HEK293 (cell line): ENCODE measurements at regions not wholly inside any gene's neighbourhood (a gene's known extent, or its start where the extent isn't known, plus 50 kb on each side); places are given as distances from the start of the nearest gene placed in this dataset.
A peak's percentile ranks its signal among the peaks of the same experiment; 100 is the strongest.

Source experiments
- CTCF ChIA-PET: fragments of 350-600 bp; formaldehyde crosslinking; extraction: SDS; loops from one replicate; lab custom pipeline; 2021; ENCODE audit warnings: antibody characterized with exemption; lab: Yijun Ruan, JAX
- POLR2A ChIA-PET: fragments of 300-600 bp; formaldehyde crosslinking; extraction: SDS; loops from one replicate; lab custom pipeline; 2020; ENCODE audit warnings: antibody characterized with exemption, inconsistent platforms; lab: Yijun Ruan, JAX
- H3K27ac ChIP-seq: fragments of 200-500 bp; sonication (Bioruptor generic); 2 replicates; pipeline ENCODE4 v1.5.1; 2014; ENCODE audit warnings: low read depth, low read length, control low read depth, inconsistent platforms; ENCODE audit errors: extremely low read depth
- H3K36me3 ChIP-seq, 2 experiments: fragments of 200-500 bp in 1 of 2; sonication (Bioruptor generic) in 1 of 2; 1 replicate in 1 of 2; 2 replicates in 1 of 2; pipeline ENCODE4 v1.5.1; 2014 to 2017; ENCODE audit warnings: inconsistent platforms in 2 of 2, low read length in 2 of 2; ENCODE audit not compliant: control insufficient read depth in 2 of 2, insufficient read depth in 1 of 2
- H3K4me1 ChIP-seq: fragments of 200-500 bp; sonication (Bioruptor generic); 2 replicates; pipeline ENCODE4 v1.5.1; 2014; ENCODE audit warnings: mild to moderate bottlenecking, low read length, inconsistent platforms; ENCODE audit not compliant: control insufficient read depth, insufficient read depth
- H3K4me3 ChIP-seq: 2 replicates; pipeline ENCODE4 v1.5.1; 2011; ENCODE audit warnings: low read depth, mild to moderate bottlenecking, control low read depth, low read length, moderate library complexity
- H3K9me3 ChIP-seq: fragments of 200-500 bp; sonication (Bioruptor generic); 2 replicates; pipeline ENCODE4 v1.5.1; 2014; ENCODE audit warnings: low read depth, low read length, inconsistent platforms; ENCODE audit not compliant: control insufficient read depth, insufficient read depth
- GLIS2 ChIP-seq: fragments of 450-650 bp; formaldehyde crosslinking; IDR thresholded peaks from 2 replicates; pipeline ENCODE4 v1.5.1; 2016; ENCODE audit warnings: missing biosample characterization, missing genetic modification characterization
- MEIS1 ChIP-seq: sonication (generic); formaldehyde crosslinking; IDR thresholded peaks from 2 replicates; pipeline ENCODE4 v1.8.1; 2022; ENCODE audit warnings: missing genetic modification reagents, mild to moderate bottlenecking, borderline replicate concordance
- SP7 ChIP-seq: fragments of 450-650 bp; formaldehyde crosslinking; IDR thresholded peaks from 2 replicates; pipeline ENCODE4 v1.5.1; 2016; ENCODE audit warnings: missing biosample characterization, missing genetic modification characterization
- TRIM28 ChIP-seq: IDR thresholded peaks from 2 replicates; pipeline ENCODE4 v1.6.1; 2011; ENCODE audit warnings: low read length, control low read depth, borderline replicate concordance
- ZBTB17 ChIP-seq: fragments of 450-650 bp; formaldehyde crosslinking; IDR thresholded peaks from 2 replicates; pipeline ENCODE4 v1.5.1; 2016; ENCODE audit warnings: missing biosample characterization, missing genetic modification characterization
- ZEB2 ChIP-seq: fragments of 450-650 bp; formaldehyde crosslinking; IDR thresholded peaks from 2 replicates; pipeline ENCODE4 v1.5.1; 2016; ENCODE audit warnings: missing biosample characterization, missing genetic modification characterization
- ZFP37 ChIP-seq: fragments of 450-650 bp; formaldehyde crosslinking; IDR thresholded peaks from 2 replicates; pipeline ENCODE4 v1.5.1; 2016; ENCODE audit warnings: missing biosample characterization, missing genetic modification characterization
- ZNF114 ChIP-seq: fragments of 450-650 bp; formaldehyde crosslinking; IDR thresholded peaks from 2 replicates; pipeline ENCODE4 v1.5.0; 2017; ENCODE audit warnings: missing biosample characterization, missing genetic modification characterization
- ZNF133 ChIP-seq: fragments of 450-650 bp; formaldehyde crosslinking; IDR thresholded peaks from 2 replicates; pipeline ENCODE4 v1.5.1; 2016; ENCODE audit warnings: missing biosample characterization, missing genetic modification characterization
- ZNF155 ChIP-seq: fragments of 450-650 bp; formaldehyde crosslinking; IDR thresholded peaks from 2 replicates; pipeline ENCODE4 v1.5.1; 2016; ENCODE audit warnings: missing biosample characterization, missing genetic modification characterization
- ZNF274 ChIP-seq, 2 experiments: fragments of 200-500 bp in 1 of 2; fragments of 450-650 bp in 1 of 2; sonication (Bioruptor generic) in 1 of 2; formaldehyde crosslinking in 1 of 2; IDR thresholded peaks; 2 replicates each; pipeline versions ENCODE4 v1.5.1 to v1.6.1; 2014 to 2016; ENCODE audit warnings: borderline replicate concordance in 1 of 2, inconsistent platforms in 1 of 2, low read length in 1 of 2, missing biosample characterization in 1 of 2, missing genetic modification characterization in 1 of 2
- ZNF354C ChIP-seq: fragments of 450-650 bp; formaldehyde crosslinking; IDR thresholded peaks from 2 replicates; pipeline ENCODE4 v1.5.1; 2016; ENCODE audit warnings: missing biosample characterization, missing genetic modification characterization, low read depth, borderline replicate concordance
- ZNF366 ChIP-seq: fragments of 450-650 bp; formaldehyde crosslinking; conservative IDR thresholded peaks from 2 replicates; pipeline ENCODE4 v1.5.1; 2016; ENCODE audit warnings: missing biosample characterization, missing genetic modification characterization
- ZNF473 ChIP-seq: fragments of 450-650 bp; formaldehyde crosslinking; IDR thresholded peaks from 2 replicates; pipeline ENCODE4 v1.5.1; 2017; ENCODE audit warnings: missing biosample characterization, missing genetic modification characterization
- ZNF521 ChIP-seq: fragments of 450-650 bp; formaldehyde crosslinking; IDR thresholded peaks from 2 replicates; pipeline ENCODE4 v1.5.1; 2017; ENCODE audit warnings: missing biosample characterization, mild to moderate bottlenecking, missing genetic modification characterization
- ZNF529 ChIP-seq: fragments of 450-650 bp; formaldehyde crosslinking; IDR thresholded peaks from 2 replicates; pipeline ENCODE4 v1.5.1; 2017; ENCODE audit warnings: missing genetic modification characterization, missing biosample characterization; ENCODE audit not compliant: insufficient replicate concordance
- ZNF548 ChIP-seq: fragments of 450-650 bp; formaldehyde crosslinking; IDR thresholded peaks from 2 replicates; pipeline ENCODE4 v1.5.1; 2016; ENCODE audit warnings: missing biosample characterization, missing genetic modification characterization
- ZNF560 ChIP-seq: fragments of 450-650 bp; formaldehyde crosslinking; IDR thresholded peaks from 2 replicates; pipeline ENCODE4 v1.5.1; 2017; ENCODE audit warnings: missing biosample characterization, missing genetic modification characterization, borderline replicate concordance
- ZNF585B ChIP-seq: fragments of 450-650 bp; formaldehyde crosslinking; IDR thresholded peaks from 2 replicates; pipeline ENCODE4 v1.5.1; 2016; ENCODE audit warnings: missing biosample characterization, missing genetic modification characterization
- ZNF629 ChIP-seq: fragments of 450-650 bp; formaldehyde crosslinking; IDR thresholded peaks from 2 replicates; pipeline ENCODE4 v1.5.1; 2017; ENCODE audit warnings: missing biosample characterization, missing genetic modification characterization
- ZNF776 ChIP-seq: fragments of 450-650 bp; formaldehyde crosslinking; IDR thresholded peaks from 2 replicates; pipeline ENCODE4 v1.5.0; 2017; ENCODE audit warnings: missing biosample characterization, missing genetic modification characterization, borderline replicate concordance
- ZNF785 ChIP-seq: fragments of 450-650 bp; formaldehyde crosslinking; IDR thresholded peaks from 2 replicates; pipeline ENCODE4 v1.5.1; 2016; ENCODE audit warnings: missing biosample characterization, missing genetic modification characterization
- TF ChIP-seq, protein P1 (sequence below): fragments of 450-650 bp; formaldehyde crosslinking; IDR thresholded peaks from 2 replicates; pipeline ENCODE4 v1.5.1; 2017; ENCODE audit warnings: missing biosample characterization, missing genetic modification characterization
- TF ChIP-seq, protein P2 (sequence below): fragments of 450-650 bp; formaldehyde crosslinking; conservative IDR thresholded peaks from 2 replicates; pipeline ENCODE4 v1.5.1; 2016; ENCODE audit warnings: low read depth, missing biosample characterization, missing genetic modification characterization
- TF ChIP-seq, protein P3 (sequence below): fragments of 450-650 bp; formaldehyde crosslinking; IDR thresholded peaks from 2 replicates; pipeline ENCODE4 v1.5.1; 2016; ENCODE audit warnings: missing biosample characterization, missing genetic modification characterization
- TF ChIP-seq, protein P4 (sequence below): fragments of 450-650 bp; formaldehyde crosslinking; IDR thresholded peaks from 2 replicates; pipeline ENCODE4 v1.5.1; 2016; ENCODE audit warnings: missing biosample characterization, missing genetic modification characterization
- TF ChIP-seq, protein P5 (sequence below): fragments of 450-650 bp; formaldehyde crosslinking; IDR thresholded peaks from 2 replicates; pipeline ENCODE4; 2016; ENCODE audit warnings: missing biosample characterization, missing genetic modification characterization

DNA sequence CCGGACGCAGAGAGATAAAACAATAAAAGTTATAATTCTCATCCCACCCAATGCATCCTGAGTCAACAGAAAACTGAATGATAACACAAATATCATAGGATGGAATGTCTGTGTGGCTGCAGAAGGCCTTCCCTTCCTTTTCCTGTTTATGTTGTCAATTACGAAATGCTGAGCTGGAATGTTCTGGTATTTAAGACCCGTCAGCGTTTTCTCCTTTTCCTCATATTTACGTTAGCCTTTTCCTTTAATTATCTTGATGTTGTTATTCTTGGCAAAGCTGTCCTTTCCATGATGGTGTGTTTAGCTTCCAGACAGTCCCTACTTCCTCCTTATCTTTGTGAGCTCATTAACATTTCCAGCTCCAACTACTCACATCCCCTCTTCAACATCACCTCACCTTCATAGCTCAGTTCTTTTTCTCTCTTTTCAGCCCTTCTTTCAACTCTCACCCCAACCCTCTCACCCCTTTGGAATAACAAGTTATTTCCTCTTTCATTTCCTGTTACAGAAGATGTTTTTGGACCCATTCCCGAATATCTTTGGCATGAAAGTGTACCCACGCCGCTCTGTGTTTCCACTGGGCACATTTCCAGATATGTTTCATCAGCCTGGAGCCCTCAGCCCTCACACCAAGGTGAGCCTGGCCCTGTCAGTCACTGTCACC, 221.6 kb downstream of the NR2F1-AS1 start:
- H3K4me1 ChIP-seq, result peaks cover 11% of the 10 kb centered on the region
- H3K36me3 ChIP-seq, result no peaks in the 10 kb centered on the region
- no peak overlapping the region for H3K4me3 ChIP-seq
- CTCF ChIA-PET, result interaction anchor here (0.6 to 1.0 kb wide), 3 partner anchors 24 to 194 kb away, joined by 3 to 7 read pairs (median 4); no protein-coding TSS in a partner anchor
- no peaks in the 10 kb centered on the region for H3K9me3 ChIP-seq
- peak overlapping the region; percentile 27 for H3K27ac ChIP-seq
- POLR2A ChIA-PET, result no interaction called here
- no peak for TF ChIP-seq ZNF114 (tag by site-specific recombination)
- no peak for TF ChIP-seq ZNF548
- no peak for TF ChIP-seq MEIS1 (CRISPR knock-in tag)
- TF ChIP-seq ZNF629 (tag by site-specific recombination), result no peak
- no peak for TF ChIP-seq ZFP37 (tag by site-specific recombination)
- TF ChIP-seq GLIS2, result no peak
- TF ChIP-seq ZEB2 (tag by site-specific recombination), result peak; percentile 61
- no peak for TF ChIP-seq ZNF785 (tag by site-specific recombination)
- TF ChIP-seq, protein P1, sequence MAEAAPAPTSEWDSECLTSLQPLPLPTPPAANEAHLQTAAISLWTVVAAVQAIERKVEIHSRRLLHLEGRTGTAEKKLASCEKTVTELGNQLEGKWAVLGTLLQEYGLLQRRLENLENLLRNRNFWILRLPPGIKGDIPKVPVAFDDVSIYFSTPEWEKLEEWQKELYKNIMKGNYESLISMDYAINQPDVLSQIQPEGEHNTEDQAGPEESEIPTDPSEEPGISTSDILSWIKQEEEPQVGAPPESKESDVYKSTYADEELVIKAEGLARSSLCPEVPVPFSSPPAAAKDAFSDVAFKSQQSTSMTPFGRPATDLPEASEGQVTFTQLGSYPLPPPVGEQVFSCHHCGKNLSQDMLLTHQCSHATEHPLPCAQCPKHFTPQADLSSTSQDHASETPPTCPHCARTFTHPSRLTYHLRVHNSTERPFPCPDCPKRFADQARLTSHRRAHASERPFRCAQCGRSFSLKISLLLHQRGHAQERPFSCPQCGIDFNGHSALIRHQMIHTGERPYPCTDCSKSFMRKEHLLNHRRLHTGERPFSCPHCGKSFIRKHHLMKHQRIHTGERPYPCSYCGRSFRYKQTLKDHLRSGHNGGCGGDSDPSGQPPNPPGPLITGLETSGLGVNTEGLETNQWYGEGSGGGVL (tag by site-specific recombination), result peak; percentile 80
- TF ChIP-seq ZNF473 (tag by site-specific recombination), result no peak
- no peak for TF ChIP-seq ZNF560 (tag by site-specific recombination)
- no peak for TF ChIP-seq ZNF274 (IDR thresholded peaks at IDR 0.05; ENCODE audit: low read length)
- TF ChIP-seq ZNF274 (tag by site-specific recombination; IDR thresholded peaks at IDR 0.05; ENCODE audit: borderline replicate concordance), result no peak
- no peak for TF ChIP-seq ZNF776 (tag by site-specific recombination)
- no peak for TF ChIP-seq ZNF155 (tag by site-specific recombination)
- no peak for TF ChIP-seq ZNF354C (tag by site-specific recombination)
- TF ChIP-seq SP7 (tag by site-specific recombination), result peak; percentile 64; the same call in 1 of the 2 replicates
- TF ChIP-seq ZNF529 (tag by site-specific recombination), result no peak
- peak; percentile 72 for TF ChIP-seq ZNF366
- no peak for TF ChIP-seq ZNF133 (tag by site-specific recombination)
- no peak; the same call in 1 of the 2 replicates for TF ChIP-seq ZNF585B
- TF ChIP-seq ZBTB17 (tag by site-specific recombination), result peak; percentile 73
- TF ChIP-seq, protein P2, sequence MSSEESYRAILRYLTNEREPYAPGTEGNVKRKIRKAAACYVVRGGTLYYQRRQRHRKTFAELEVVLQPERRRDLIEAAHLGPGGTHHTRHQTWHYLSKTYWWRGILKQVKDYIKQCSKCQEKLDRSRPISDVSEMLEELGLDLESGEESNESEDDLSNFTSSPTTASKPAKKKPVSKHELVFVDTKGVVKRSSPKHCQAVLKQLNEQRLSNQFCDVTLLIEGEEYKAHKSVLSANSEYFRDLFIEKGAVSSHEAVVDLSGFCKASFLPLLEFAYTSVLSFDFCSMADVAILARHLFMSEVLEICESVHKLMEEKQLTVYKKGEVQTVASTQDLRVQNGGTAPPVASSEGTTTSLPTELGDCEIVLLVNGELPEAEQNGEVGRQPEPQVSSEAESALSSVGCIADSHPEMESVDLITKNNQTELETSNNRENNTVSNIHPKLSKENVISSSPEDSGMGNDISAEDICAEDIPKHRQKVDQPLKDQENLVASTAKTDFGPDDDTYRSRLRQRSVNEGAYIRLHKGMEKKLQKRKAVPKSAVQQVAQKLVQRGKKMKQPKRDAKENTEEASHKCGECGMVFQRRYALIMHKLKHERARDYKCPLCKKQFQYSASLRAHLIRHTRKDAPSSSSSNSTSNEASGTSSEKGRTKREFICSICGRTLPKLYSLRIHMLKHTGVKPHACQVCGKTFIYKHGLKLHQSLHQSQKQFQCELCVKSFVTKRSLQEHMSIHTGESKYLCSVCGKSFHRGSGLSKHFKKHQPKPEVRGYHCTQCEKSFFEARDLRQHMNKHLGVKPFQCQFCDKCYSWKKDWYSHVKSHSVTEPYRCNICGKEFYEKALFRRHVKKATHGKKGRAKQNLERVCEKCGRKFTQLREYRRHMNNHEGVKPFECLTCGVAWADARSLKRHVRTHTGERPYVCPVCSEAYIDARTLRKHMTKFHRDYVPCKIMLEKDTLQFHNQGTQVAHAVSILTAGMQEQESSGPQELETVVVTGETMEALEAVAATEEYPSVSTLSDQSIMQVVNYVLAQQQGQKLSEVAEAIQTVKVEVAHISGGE, result peak; percentile 1; the same call in 1 of the 2 replicates
- no peak for TF ChIP-seq ZNF521 (tag by site-specific recombination)
- TF ChIP-seq, protein P3, sequence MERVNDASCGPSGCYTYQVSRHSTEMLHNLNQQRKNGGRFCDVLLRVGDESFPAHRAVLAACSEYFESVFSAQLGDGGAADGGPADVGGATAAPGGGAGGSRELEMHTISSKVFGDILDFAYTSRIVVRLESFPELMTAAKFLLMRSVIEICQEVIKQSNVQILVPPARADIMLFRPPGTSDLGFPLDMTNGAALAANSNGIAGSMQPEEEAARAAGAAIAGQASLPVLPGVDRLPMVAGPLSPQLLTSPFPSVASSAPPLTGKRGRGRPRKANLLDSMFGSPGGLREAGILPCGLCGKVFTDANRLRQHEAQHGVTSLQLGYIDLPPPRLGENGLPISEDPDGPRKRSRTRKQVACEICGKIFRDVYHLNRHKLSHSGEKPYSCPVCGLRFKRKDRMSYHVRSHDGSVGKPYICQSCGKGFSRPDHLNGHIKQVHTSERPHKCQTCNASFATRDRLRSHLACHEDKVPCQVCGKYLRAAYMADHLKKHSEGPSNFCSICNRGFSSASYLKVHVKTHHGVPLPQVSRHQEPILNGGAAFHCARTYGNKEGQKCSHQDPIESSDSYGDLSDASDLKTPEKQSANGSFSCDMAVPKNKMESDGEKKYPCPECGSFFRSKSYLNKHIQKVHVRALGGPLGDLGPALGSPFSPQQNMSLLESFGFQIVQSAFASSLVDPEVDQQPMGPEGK, result peak; percentile 49; the same call in 1 of the 2 replicates
- TF ChIP-seq, protein P4, sequence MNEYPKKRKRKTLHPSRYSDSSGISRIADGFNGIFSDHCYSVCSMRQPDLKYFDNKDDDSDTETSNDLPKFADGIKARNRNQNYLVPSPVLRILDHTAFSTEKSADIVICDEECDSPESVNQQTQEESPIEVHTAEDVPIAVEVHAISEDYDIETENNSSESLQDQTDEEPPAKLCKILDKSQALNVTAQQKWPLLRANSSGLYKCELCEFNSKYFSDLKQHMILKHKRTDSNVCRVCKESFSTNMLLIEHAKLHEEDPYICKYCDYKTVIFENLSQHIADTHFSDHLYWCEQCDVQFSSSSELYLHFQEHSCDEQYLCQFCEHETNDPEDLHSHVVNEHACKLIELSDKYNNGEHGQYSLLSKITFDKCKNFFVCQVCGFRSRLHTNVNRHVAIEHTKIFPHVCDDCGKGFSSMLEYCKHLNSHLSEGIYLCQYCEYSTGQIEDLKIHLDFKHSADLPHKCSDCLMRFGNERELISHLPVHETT (tag by site-specific recombination), result no peak
- no peak; the same call in 1 of the 2 replicates for TF ChIP-seq TRIM28
- TF ChIP-seq, protein P5, sequence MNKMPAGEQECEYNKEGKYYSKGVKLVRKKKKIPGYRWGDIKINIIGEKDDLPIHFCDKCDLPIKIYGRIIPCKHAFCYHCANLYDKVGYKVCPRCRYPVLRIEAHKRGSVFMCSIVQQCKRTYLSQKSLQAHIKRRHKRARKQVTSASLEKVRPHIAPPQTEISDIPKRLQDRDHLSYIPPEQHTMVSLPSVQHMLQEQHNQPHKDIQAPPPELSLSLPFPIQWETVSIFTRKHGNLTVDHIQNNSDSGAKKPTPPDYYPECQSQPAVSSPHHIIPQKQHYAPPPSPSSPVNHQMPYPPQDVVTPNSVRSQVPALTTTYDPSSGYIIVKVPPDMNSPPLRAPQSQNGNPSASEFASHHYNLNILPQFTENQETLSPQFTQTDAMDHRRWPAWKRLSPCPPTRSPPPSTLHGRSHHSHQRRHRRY (tag by site-specific recombination), result no peak
